ENCODE measurements at regions not wholly inside any gene's neighbourhood (a gene's known extent, or its start where the extent isn't known, plus 50 kb on each side); places are given as distances from the start of the nearest gene placed in this dataset.

DNA sequence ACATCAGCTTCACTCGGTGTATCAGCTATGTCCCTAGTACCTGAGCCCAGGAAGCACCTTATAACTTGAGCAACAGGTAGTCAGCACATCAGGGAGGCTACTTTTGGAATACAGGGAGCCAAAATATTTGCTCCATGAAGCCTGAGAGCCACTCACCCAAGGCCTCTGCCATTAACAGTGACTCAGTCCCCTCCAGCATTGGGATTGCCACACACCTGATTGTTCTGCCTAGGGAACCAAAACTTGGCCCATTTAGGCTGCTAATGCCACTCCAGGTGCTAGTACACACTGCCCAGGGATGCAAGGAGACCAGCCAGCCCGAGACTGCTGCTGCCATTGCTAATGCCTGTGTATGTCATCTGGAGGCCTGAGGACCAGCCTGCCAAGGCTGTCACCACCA is 773.6 kb upstream of the TENM4 start:
- TF ChIP-seq, protein P1, sequence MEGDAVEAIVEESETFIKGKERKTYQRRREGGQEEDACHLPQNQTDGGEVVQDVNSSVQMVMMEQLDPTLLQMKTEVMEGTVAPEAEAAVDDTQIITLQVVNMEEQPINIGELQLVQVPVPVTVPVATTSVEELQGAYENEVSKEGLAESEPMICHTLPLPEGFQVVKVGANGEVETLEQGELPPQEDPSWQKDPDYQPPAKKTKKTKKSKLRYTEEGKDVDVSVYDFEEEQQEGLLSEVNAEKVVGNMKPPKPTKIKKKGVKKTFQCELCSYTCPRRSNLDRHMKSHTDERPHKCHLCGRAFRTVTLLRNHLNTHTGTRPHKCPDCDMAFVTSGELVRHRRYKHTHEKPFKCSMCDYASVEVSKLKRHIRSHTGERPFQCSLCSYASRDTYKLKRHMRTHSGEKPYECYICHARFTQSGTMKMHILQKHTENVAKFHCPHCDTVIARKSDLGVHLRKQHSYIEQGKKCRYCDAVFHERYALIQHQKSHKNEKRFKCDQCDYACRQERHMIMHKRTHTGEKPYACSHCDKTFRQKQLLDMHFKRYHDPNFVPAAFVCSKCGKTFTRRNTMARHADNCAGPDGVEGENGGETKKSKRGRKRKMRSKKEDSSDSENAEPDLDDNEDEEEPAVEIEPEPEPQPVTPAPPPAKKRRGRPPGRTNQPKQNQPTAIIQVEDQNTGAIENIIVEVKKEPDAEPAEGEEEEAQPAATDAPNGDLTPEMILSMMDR (IDR thresholded peaks at IDR 0.05), result no peak
- no peak for TF ChIP-seq EZH2 (IDR thresholded peaks at IDR 0.05)

Data from neural progenitor cell (in vitro differentiated cells).